NT2/D1 (cell line): ENCODE measurements at regions not wholly inside any gene's neighbourhood (a gene's known extent, or its start where the extent isn't known, plus 50 kb on each side); places are given as distances from the start of the nearest gene placed in this dataset.

Experiments used
- DNase-seq: peaks from one replicate; pipeline ENCODE4 v3.0.0-alpha.2; 2011; ENCODE audit warnings: low read depth, low spot score
- H3K27me3 ChIP-seq: 2 replicates; pipeline ENCODE4 v1.6.0; 2011; ENCODE audit warnings: mild to moderate bottlenecking; ENCODE audit not compliant: insufficient read length, insufficient read depth
- H3K36me3 ChIP-seq: 2 replicates; pipeline ENCODE4 v1.6.1; 2011; ENCODE audit warnings: mild to moderate bottlenecking, low read length, mixed read lengths; ENCODE audit not compliant: insufficient read depth, insufficient read length
- H3K4me1 ChIP-seq: 2 replicates; pipeline ENCODE4 v1.5.1; 2011; ENCODE audit not compliant: insufficient read depth, insufficient read length
- H3K4me3 ChIP-seq: 2 replicates; pipeline ENCODE4 v1.5.1; 2011; ENCODE audit warnings: low read depth; ENCODE audit not compliant: insufficient read length
- H3K9ac ChIP-seq: 2 replicates; pipeline ENCODE4 v1.6.0; 2011; ENCODE audit warnings: low read depth; ENCODE audit not compliant: insufficient read length
- H3K9me3 ChIP-seq: 2 replicates; pipeline ENCODE4 v1.5.1; 2011; ENCODE audit warnings: mild to moderate bottlenecking, low read length; ENCODE audit not compliant: insufficient read depth
- SUZ12 ChIP-seq: IDR thresholded peaks from 2 replicates; pipeline ENCODE4 v1.6.1; 2011; ENCODE audit not compliant: insufficient read length, insufficient read depth; ENCODE audit errors: extremely low read depth
- YY1 ChIP-seq: IDR thresholded peaks from 2 replicates; pipeline ENCODE4 v1.6.1; 2011; ENCODE audit not compliant: insufficient read length, insufficient read depth
- ZNF274 ChIP-seq: IDR thresholded peaks from 2 replicates; pipeline ENCODE4 v1.6.1; 2011; ENCODE audit warnings: mild to moderate bottlenecking, low read depth, low read length

GRCh38 chr14:101635749-101636560 lies 74.7 kb downstream of the DIO3 start:
- Histone ChIP-seq H3K36me3 (no peaks in the 10 kb centered on the region), H3K4me3 (no peak overlapping the region), H3K4me1 (no peaks in the 10 kb centered on the region), H3K9ac (no peak overlapping the region), H3K27me3 (no peaks in the 10 kb centered on the region), H3K9me3 (no peaks in the 10 kb centered on the region)
- DNase-seq = no peak
- TF ChIP-seq YY1 = no peak

GRCh38 chr14:101639241-101639833 lies 78.0 kb downstream of the DIO3 start:
- H3K4me3 ChIP-seq = no peak overlapping the region
- H3K9me3 ChIP-seq = no peaks in the 10 kb centered on the region
- no peak for DNase-seq
- H3K36me3 ChIP-seq = no peaks in the 10 kb centered on the region
- no peak overlapping the region for H3K9ac ChIP-seq
- no peaks in the 10 kb centered on the region for H3K27me3 ChIP-seq
- TF ChIP-seq YY1 = no peak
- H3K4me1 ChIP-seq = no peaks in the 10 kb centered on the region

- Histone ChIP-seq H3K9ac (no peak overlapping the region), H3K9me3 (peaks cover 5% of the 10 kb centered on the region; the same call in 1 of the 2 replicates), H3K27me3 (no peaks in the 10 kb centered on the region), H3K4me1 (no peaks in the 10 kb centered on the region), H3K4me3 (no peak overlapping the region), H3K36me3 (no peaks in the 10 kb centered on the region)
- TF ChIP-seq SUZ12 (no peak), YY1 (no peak), ZNF274 (no peak)
- DNase-seq = no peak
Observed at GRCh38 chr14:101643651-101644050, 82.4 kb downstream of the DIO3 start.

GRCh38 chr14:101654051-101654450 lies 92.8 kb downstream of the DIO3 start:
- Histone ChIP-seq H3K9me3 (no peaks in the 10 kb centered on the region), H3K4me3 (no peak overlapping the region), H3K4me1 (no peaks in the 10 kb centered on the region), H3K36me3 (no peaks in the 10 kb centered on the region), H3K27me3 (no peaks in the 10 kb centered on the region), H3K9ac (no peak overlapping the region)
- TF ChIP-seq YY1 (no peak), ZNF274 (no peak), SUZ12 (no peak)
- no peak for DNase-seq

- DNase-seq = no peak
- no peak overlapping the region for H3K9ac ChIP-seq
- H3K4me3 ChIP-seq = no peak overlapping the region
- TF ChIP-seq ZNF274 (no peak), YY1 (no peak)
- no peaks in the 10 kb centered on the region for H3K27me3 ChIP-seq
- no peaks in the 10 kb centered on the region for H3K9me3 ChIP-seq
- no peaks in the 10 kb centered on the region for H3K36me3 ChIP-seq
- H3K4me1 ChIP-seq = no peaks in the 10 kb centered on the region
Observed at GRCh38 chr14:101657372-101657771, 96.1 kb downstream of the DIO3 start.

GRCh38 chr14:101665478-101666078 lies 95.9 kb upstream of the PPP2R5C start:
- H3K36me3 ChIP-seq = no peaks in the 10 kb centered on the region
- peaks cover 15% of the 10 kb centered on the region for H3K9me3 ChIP-seq
- no peaks in the 10 kb centered on the region for H3K4me1 ChIP-seq
- no peak for TF ChIP-seq YY1
- TF ChIP-seq SUZ12 = no peak
- TF ChIP-seq ZNF274 = no peak
- H3K4me3 ChIP-seq = no peak overlapping the region
- DNase-seq = peak; percentile 22
- no peaks in the 10 kb centered on the region for H3K27me3 ChIP-seq
- H3K9ac ChIP-seq = no peak overlapping the region

- Histone ChIP-seq H3K27me3 (no peaks in the 10 kb centered on the region), H3K9me3 (peaks cover 18% of the 10 kb centered on the region), H3K4me1 (no peaks in the 10 kb centered on the region), H3K36me3 (no peaks in the 10 kb centered on the region), H3K9ac (no peak overlapping the region), H3K4me3 (no peak overlapping the region)
- TF ChIP-seq YY1 (no peak), ZNF274 (no peak), SUZ12 (no peak)
- DNase-seq = no peak
Observed at GRCh38 chr14:101666264-101666663, 95.2 kb upstream of the PPP2R5C start.
